HG03103 (cell line): ENCODE measurements at regions not wholly inside any gene's neighbourhood (a gene's known extent, or its start where the extent isn't known, plus 50 kb on each side); places are given as distances from the start of the nearest gene placed in this dataset.

Experiments
- ATAC-seq: cut with Tn5 transposase; IDR thresholded peaks from one replicate; pipeline ENCODE4 v1.9.1; 2021; ENCODE audit warnings: low read depth; ENCODE audit not compliant: unreplicated experiment

DNA sequence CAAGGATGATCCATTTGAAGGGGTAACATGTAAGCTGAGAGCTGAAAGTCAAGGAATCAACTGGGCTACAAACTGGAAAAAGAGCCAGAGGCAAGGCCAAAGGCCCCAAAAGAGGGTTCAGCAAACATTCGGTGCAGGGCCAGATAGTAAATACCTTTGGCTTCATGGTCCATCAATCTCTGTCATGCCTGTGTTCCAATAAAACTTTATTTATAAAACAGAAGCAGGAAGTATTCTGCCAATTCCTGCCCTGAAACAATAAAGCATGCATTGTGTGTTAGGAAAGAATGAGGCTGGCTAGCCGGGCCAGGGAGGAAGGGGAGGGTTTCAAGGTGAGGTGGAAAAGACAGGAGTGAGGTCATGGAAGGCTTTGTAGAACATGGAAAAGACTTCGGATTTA is 107.1 kb downstream of the LBH start:
- no peak for ATAC-seq

- peak; percentile 34 for ATAC-seq
Measured at GRCh38 chr2:30339071-30339470, 107.7 kb downstream of the LBH start.

DNA sequence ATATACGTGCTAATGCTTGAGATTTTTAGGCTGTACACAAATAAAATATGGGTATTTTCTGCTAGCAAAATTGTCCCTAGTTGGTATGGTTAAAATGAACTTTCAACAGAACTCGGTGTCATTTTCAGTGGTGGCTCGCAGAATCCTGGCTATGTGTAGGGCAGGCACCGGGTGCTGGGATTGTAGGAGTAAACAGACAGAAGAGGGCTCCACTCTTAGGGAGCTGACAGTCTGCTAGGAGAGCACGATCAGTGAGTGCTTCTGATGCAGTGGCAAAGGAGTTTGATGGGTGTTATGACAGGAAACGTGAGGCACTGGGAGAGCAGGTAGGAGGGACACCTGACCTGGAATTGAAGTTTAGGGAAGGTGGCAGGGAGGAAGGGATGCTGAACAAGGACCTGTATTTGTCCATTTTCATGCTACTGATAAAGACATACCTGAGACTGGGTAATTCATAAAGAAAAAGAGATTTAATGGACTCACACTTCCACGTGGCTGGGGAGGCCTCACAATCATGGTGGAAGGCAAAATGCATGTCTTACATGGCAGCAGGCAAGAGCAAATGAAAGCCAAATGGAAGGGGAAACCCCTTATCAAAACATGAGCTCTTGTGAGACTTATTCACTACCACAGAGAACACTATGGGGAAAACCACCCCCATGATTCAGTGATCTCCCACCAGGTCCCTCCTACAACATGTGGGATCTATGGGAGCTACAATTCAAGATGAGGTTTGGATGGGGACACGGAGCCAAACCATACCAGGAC is 105.4 kb upstream of the LCLAT1 start:
- no peak for ATAC-seq

DNA sequence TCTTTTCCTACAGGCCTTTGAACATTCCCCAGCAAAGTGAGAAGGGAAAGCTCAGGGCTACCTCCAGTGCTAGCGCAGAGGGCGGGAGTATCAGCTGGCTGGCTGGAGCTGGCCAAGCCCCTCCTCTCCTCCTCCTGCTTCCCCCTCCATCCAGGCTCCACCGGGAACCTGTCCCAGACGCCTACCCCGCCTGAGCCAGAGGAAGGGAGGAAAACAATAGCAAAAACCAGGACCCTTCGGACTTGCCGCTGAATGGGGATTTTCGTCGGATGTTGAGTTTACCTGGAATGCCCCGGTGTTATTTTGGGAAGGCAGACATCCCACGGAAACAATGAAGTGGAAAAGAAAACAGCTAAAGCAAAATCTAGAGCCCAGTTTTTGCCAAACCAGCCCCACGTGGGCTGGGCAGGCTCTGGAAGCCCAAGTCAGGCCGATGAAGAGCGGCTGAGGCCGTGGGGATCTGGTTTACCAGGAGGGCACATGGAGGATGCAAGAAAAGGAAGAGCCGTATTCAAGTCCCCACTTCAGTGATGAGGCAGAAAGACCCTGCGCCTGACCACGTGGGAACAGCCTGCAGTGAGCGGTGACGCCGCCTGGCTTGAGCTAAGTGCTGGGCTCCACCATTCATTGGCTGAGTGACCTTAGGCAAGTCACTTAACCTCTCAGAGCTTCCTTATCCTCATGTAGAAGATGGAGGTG is 100.4 kb upstream of the LCLAT1 start:
- ATAC-seq = no peak

DNA sequence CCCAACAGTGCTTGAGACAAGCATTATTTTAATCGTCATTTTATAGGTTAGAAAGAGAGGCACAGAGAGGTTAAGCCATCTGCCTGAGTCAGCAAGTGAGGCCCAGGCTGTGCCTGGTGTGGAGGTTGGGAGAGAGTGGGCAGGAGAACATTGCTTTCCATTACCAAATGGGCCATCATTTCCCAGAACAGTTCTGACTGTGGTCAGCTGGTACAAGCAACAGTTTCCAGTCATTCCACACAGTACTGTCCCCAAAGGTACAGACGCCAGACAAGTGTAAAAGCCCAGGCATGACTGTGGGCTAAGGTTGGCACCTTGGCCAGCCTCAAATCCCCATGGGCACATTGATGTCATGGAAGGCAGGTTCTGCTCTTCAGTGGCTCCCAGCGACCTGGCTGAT is 98.2 kb upstream of the LCLAT1 start:
- no peak for ATAC-seq

- no peak for ATAC-seq
Measured at GRCh38 chr2:30349691-30350090, 97.4 kb upstream of the LCLAT1 start.

- no peak for ATAC-seq
Measured at GRCh38 chr2:30351116-30351515, 95.9 kb upstream of the LCLAT1 start.

GRCh38 chr2:30351949-30352348 is 95.1 kb upstream of the LCLAT1 start:
- no peak for ATAC-seq

GRCh38 chr2:30354150-30354549 is 92.9 kb upstream of the LCLAT1 start:
- no peak for ATAC-seq

DNA sequence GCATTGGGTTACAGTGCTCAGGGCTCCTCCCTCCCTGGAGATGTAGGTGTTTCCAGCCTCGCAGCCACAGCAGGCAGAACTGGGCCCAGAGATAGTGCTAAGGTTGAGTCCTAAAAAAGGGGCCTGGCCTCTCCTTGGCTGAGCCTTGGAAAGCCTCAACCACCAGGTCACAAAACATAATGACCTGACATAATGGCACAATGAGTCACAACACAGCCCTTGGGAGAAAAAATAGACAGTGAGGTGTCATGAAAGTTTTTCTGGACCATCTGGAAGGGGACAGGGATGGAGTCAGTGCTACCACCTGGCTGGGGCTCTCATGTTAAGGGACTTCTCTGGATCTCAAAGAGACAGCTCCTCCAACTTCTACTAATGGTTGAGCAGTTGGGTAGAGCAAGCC is 92.4 kb upstream of the LCLAT1 start:
- ATAC-seq = no peak

DNA sequence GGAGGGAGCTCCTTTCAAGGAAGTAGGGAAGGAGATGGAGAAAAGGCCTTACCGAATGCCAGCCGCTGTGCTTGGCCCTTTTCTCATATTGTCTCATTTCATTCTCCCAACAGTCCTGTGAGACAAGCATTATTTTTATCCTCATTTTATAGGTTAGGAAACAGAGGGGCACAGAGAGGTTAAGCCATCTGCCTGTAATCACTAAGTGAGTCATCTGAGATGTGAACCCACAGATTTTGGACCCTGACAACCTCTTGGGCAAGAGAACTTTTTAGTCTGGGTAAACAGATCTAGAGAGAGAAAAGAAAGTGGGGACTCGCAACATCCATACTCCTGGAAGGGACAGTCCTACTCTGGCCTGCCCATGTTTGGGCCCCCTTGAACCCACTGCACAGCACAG is 91.7 kb upstream of the LCLAT1 start:
- ATAC-seq = no peak

GRCh38 chr2:30356071-30356470 is 91.0 kb upstream of the LCLAT1 start:
- no peak for ATAC-seq

GRCh38 chr2:30356776-30357175 is 90.3 kb upstream of the LCLAT1 start:
- no peak for ATAC-seq

- ATAC-seq = no peak
Measured at GRCh38 chr2:30358351-30358750, 88.7 kb upstream of the LCLAT1 start.

GRCh38 chr2:30358842-30359241 is 88.2 kb upstream of the LCLAT1 start:
- ATAC-seq = no peak

DNA sequence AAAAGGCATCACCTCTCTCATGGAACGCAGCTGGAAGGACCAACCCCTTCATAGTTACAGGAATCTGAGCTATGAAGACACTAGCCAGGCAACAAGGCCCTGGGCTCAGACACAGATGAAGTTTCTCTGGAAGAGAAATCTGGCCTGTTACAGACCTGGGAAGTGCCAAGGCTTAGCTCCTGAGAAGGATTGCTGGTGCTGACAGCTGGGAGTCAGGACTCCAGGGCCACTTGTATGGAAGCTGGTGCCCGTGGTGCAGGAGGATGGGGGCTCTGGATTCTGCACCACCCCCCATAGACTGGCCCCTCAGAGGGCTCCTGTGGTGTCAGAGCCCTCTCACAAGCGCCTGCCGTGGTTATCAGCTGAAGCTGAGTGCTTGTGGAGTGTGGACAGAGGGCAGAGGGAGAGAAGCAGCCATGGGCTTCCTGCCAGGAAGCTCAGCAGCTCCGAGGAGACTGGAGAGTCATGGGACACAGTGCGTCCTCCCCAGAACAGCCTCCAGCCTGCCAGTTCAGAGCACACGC is 87.3 kb upstream of the LCLAT1 start:
- no peak for ATAC-seq

GRCh38 chr2:30361751-30362394 is 85.2 kb upstream of the LCLAT1 start:
- ATAC-seq = no peak

DNA sequence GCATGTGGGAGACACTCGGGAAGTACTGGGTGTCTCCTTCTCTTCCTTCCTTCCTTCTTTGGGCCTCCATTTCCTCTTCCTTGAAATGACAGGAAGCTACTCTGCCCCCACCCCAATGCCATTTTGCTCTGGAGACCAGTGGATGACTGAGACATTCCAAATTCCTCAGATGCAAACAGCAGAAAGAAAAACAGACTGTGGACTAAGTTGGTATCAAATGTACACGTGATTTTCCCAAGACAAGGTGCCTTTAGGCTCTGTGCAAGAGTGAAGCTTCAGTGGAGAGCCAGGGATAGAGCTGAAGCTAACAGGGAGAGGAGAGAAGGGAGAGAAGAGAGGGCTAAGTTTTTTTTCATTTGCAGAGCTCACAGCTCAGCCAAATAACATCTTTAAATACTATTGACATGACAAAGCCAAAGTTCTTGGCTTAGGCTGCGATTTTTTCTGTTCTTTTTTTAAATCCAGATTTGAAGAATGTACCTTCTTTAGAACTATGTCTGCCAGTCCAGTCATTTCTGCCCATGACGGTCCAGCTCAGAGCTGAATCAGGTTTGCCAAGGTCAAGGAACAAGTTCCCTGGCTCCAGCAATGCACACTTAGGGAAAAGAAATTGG is 84.5 kb upstream of the LCLAT1 start:
- no peak for ATAC-seq

DNA sequence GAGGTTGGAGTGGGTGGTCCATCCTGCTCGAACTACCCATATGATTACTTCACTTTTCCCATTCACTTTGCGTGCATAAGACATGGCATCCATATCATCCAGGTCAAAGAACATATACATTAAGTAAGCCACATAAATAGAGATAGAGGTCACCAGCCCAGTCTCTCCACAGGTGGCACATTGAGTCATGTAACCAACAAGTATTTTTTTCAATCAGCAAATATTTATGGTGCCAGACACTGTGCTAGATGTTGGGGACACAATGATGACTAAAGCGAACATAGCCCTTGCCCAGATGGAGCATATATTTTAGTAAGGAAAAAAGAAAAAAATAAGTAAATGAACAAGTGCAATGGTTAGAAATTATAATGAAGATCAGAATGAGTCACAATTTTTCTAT is 83.6 kb upstream of the LCLAT1 start:
- no peak for ATAC-seq

DNA sequence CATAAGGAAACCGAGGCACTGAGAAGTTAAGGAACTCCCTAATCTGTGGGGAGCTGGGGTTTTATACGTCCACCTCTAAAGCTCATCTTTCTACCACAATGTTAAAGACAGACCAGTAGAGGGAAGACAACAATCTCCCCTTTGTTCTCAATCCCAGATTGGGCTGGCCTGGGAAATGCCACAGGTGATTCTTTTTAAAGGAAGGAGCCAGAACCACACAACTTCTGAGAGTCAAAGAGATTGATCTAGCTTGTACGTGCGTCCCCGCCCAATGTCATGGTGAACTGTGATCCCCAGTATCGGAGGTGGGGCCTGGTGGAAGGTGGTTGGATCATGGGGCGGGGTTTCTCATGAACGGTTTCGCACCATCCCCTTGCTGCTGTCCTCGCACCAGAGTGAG is 81.8 kb upstream of the LCLAT1 start:
- no peak for ATAC-seq

- no peak for ATAC-seq
Measured at GRCh38 chr2:30366199-30366691, 80.8 kb upstream of the LCLAT1 start.
